ENCODE measurements at regions not wholly inside any gene's neighbourhood (a gene's known extent, or its start where the extent isn't known, plus 50 kb on each side); places are given as distances from the start of the nearest gene placed in this dataset.

DNA sequence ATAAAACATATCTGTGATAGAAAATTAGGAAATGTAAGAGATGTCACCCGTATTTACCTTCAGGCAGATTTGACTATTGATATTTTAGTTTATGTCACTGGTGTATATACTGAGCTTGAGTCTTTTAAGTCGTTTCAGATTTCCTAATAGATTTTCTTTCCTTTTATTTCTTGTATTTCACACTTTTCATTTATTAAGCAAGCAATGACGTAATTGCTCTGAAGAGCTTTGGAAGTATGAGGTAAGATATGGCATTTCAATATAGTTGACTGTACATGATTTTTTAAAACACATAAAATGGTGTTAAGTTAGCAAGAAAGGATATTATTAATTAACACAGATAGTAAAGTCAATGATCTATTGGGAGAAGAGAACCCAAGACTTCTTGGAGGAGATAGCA is 652.6 kb downstream of the SORCS1 start:
- Histone ChIP-seq H3K36me3 (no peaks in the 10 kb centered on the region), H3K27me3 (no peaks in the 10 kb centered on the region), H3K9me3 (no peaks in the 10 kb centered on the region), H3K4me1 (no peaks in the 10 kb centered on the region), H3K27ac (no peak overlapping the region), H3K4me3 (no peak overlapping the region)
- intact Hi-C loops (cut with DNase I; ENCODE audit: low total_unique reads) (no loop called here), in situ Hi-C loops (cut with MboI; ENCODE audit: low pct_ligation_motif_present in 1 of 4, low pct_unique_long_range_greater_than_20kb in 1 of 4, low sequenced_read_pairs in 3 of 4) (no loop called here)
- TF ChIP-seq POLR2A (IDR thresholded peaks at IDR 0.05) = no peak
- TF ChIP-seq EP300 (IDR thresholded peaks at IDR 0.05; ENCODE audit: low read depth) = no peak
- no peak for TF ChIP-seq POLR2AphosphoS5 (IDR thresholded peaks at IDR 0.05)
- no peak for DNase-seq
- 68% methylated on average over 3 of the region's 3 CpGs for WGBS, 2 donors (ENCODE audit: low coverage in 1 of 2)

DNA sequence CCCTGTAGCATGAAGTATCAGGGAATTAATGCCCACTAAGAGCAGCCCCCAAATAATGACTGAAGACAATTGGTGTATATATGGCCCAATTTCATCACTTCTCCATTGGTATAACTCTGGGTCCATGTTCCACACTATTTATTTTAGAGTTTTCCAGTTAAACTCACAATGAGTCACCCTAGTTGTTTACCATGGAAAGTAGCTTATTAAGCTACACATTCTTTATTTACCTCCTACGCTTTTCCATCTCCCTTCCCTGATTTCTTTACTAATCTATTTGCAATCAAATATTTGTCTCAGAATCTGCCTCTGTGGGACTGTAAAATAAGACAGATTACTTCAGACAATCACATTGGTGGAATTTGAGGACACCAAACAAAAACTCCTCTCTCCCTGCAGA is 655.6 kb downstream of the SORCS1 start:
- TF ChIP-seq, protein P1, sequence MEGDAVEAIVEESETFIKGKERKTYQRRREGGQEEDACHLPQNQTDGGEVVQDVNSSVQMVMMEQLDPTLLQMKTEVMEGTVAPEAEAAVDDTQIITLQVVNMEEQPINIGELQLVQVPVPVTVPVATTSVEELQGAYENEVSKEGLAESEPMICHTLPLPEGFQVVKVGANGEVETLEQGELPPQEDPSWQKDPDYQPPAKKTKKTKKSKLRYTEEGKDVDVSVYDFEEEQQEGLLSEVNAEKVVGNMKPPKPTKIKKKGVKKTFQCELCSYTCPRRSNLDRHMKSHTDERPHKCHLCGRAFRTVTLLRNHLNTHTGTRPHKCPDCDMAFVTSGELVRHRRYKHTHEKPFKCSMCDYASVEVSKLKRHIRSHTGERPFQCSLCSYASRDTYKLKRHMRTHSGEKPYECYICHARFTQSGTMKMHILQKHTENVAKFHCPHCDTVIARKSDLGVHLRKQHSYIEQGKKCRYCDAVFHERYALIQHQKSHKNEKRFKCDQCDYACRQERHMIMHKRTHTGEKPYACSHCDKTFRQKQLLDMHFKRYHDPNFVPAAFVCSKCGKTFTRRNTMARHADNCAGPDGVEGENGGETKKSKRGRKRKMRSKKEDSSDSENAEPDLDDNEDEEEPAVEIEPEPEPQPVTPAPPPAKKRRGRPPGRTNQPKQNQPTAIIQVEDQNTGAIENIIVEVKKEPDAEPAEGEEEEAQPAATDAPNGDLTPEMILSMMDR (IDR thresholded peaks at IDR 0.05) = no peak
- TF ChIP-seq POLR2A (IDR thresholded peaks at IDR 0.05) (no peak), EP300 (IDR thresholded peaks at IDR 0.05; ENCODE audit: low read depth) (no peak), POLR2AphosphoS5 (IDR thresholded peaks at IDR 0.05) (no peak)
- Histone ChIP-seq H3K4me1 (no peaks in the 10 kb centered on the region), H3K9me3 (no peaks in the 10 kb centered on the region), H3K36me3 (no peaks in the 10 kb centered on the region), H3K27me3 (no peaks in the 10 kb centered on the region), H3K27ac (no peak overlapping the region), H3K4me3 (no peak overlapping the region)
- 60 to 80% methylated on average over 1 of the region's 1 CpG for whole genome bisulfite sequencing, 2 donors (ENCODE audit: low coverage in 1 of 2)
- no peak for DNase-seq
- in situ Hi-C loops (cut with MboI; ENCODE audit: low pct_ligation_motif_present in 1 of 4, low pct_unique_long_range_greater_than_20kb in 1 of 4, low sequenced_read_pairs in 3 of 4) (no loop called here), intact Hi-C loops (cut with DNase I; ENCODE audit: low total_unique reads) (loop anchor here (5.0 kb wide), 1 partner anchor 1098 kb away; no protein-coding TSS in a partner anchor)

GRCh38 chr10:106506526-106507283 is 657.8 kb downstream of the SORCS1 start:
- no peaks in the 10 kb centered on the region for H3K36me3 ChIP-seq
- WGBS, 2 donors (ENCODE audit: low coverage in 1 of 2) = 68 to 74% methylated on average over 6 of the region's 6 CpGs
- DNase-seq = no peak
- in situ Hi-C loops (cut with MboI; ENCODE audit: low pct_ligation_motif_present in 1 of 4, low pct_unique_long_range_greater_than_20kb in 1 of 4, low sequenced_read_pairs in 3 of 4) (no loop called here), intact Hi-C loops (cut with DNase I; ENCODE audit: low total_unique reads) (loop anchor here (5.0 kb wide), 1 partner anchor 1101 kb away; no protein-coding TSS in a partner anchor)
- H3K27ac ChIP-seq = no peak overlapping the region
- no peaks in the 10 kb centered on the region for H3K27me3 ChIP-seq
- H3K4me3 ChIP-seq = no peak overlapping the region
- no peaks in the 10 kb centered on the region for H3K4me1 ChIP-seq
- no peaks in the 10 kb centered on the region for H3K9me3 ChIP-seq
- TF ChIP-seq POLR2A (IDR thresholded peaks at IDR 0.05) (no peak), EP300 (IDR thresholded peaks at IDR 0.05; ENCODE audit: low read depth) (no peak), POLR2AphosphoS5 (IDR thresholded peaks at IDR 0.05) (no peak)
- TF ChIP-seq, protein P1 (IDR thresholded peaks at IDR 0.05) = no peak

GRCh38 chr10:106504536-106504935 is 660.0 kb downstream of the SORCS1 start:
- H3K4me3 ChIP-seq = no peak overlapping the region
- DNase-seq = no peak
- TF ChIP-seq EP300 (IDR thresholded peaks at IDR 0.05; ENCODE audit: low read depth) = no peak
- no peak for TF ChIP-seq POLR2A (IDR thresholded peaks at IDR 0.05)
- TF ChIP-seq POLR2AphosphoS5 (IDR thresholded peaks at IDR 0.05) = no peak
- TF ChIP-seq, protein P1 (IDR thresholded peaks at IDR 0.05) = no peak
- intact Hi-C loops (cut with DNase I; ENCODE audit: low total_unique reads) (no loop called here), in situ Hi-C loops (cut with MboI; ENCODE audit: low pct_ligation_motif_present in 1 of 4, low pct_unique_long_range_greater_than_20kb in 1 of 4, low sequenced_read_pairs in 3 of 4) (no loop called here)
- no peaks in the 10 kb centered on the region for H3K27me3 ChIP-seq
- H3K27ac ChIP-seq = no peak overlapping the region
- WGBS, 2 donors (ENCODE audit: low coverage in 1 of 2) = 82 to 83% methylated on average over 6 of the region's 6 CpGs
- H3K36me3 ChIP-seq = no peaks in the 10 kb centered on the region
- H3K9me3 ChIP-seq = no peaks in the 10 kb centered on the region
- no peaks in the 10 kb centered on the region for H3K4me1 ChIP-seq
